ENCODE measurements at regions not wholly inside any gene's neighbourhood (a gene's known extent, or its start where the extent isn't known, plus 50 kb on each side); places are given as distances from the start of the nearest gene placed in this dataset.

- H3K4me3 ChIP-seq (ENCODE audit: low read depth, low read length): no peak overlapping the region
- H3K9ac ChIP-seq (ENCODE audit: low read depth, low read length): no peak overlapping the region
- H3K9me3 ChIP-seq (ENCODE audit: control insufficient read depth, insufficient read depth, low read length): no peaks in the 10 kb centered on the region
- no peaks in the 10 kb centered on the region for H3K4me1 ChIP-seq (ENCODE audit: control insufficient read depth, insufficient read depth, low read length)
- no peaks in the 10 kb centered on the region for H3K36me3 ChIP-seq (ENCODE audit: control insufficient read depth, insufficient read depth, low read length)
- H3K27me3 ChIP-seq (ENCODE audit: control insufficient read depth, insufficient read depth, low read length): no peaks in the 10 kb centered on the region
- H3K27ac ChIP-seq (ENCODE audit: low read depth, low read length): no peak overlapping the region
Observed at GRCh38 chr3:191076903-191077552, 122.0 kb upstream of the OSTN start.

- H3K4me3 ChIP-seq (ENCODE audit: low read depth, low read length): no peak overlapping the region
- H3K4me1 ChIP-seq (ENCODE audit: control insufficient read depth, insufficient read depth, low read length): no peaks in the 10 kb centered on the region
- H3K9me3 ChIP-seq (ENCODE audit: control insufficient read depth, insufficient read depth, low read length): no peaks in the 10 kb centered on the region
- H3K27me3 ChIP-seq (ENCODE audit: control insufficient read depth, insufficient read depth, low read length): no peaks in the 10 kb centered on the region
- H3K9ac ChIP-seq (ENCODE audit: low read depth, low read length): no peak overlapping the region
- no peaks in the 10 kb centered on the region for H3K36me3 ChIP-seq (ENCODE audit: control insufficient read depth, insufficient read depth, low read length)
- no peak overlapping the region for H3K27ac ChIP-seq (ENCODE audit: low read depth, low read length)
Observed at GRCh38 chr3:191074511-191074910, 124.5 kb upstream of the OSTN start.

GRCh38 chr3:191070762-191071403, 128.2 kb upstream of the OSTN start:
- no peaks in the 10 kb centered on the region for H3K27me3 ChIP-seq (ENCODE audit: control insufficient read depth, insufficient read depth, low read length)
- no peaks in the 10 kb centered on the region for H3K4me1 ChIP-seq (ENCODE audit: control insufficient read depth, insufficient read depth, low read length)
- no peak overlapping the region for H3K27ac ChIP-seq (ENCODE audit: low read depth, low read length)
- H3K9ac ChIP-seq (ENCODE audit: low read depth, low read length): no peak overlapping the region
- H3K4me3 ChIP-seq (ENCODE audit: low read depth, low read length): no peak overlapping the region
- H3K9me3 ChIP-seq (ENCODE audit: control insufficient read depth, insufficient read depth, low read length): no peaks in the 10 kb centered on the region
- no peaks in the 10 kb centered on the region for H3K36me3 ChIP-seq (ENCODE audit: control insufficient read depth, insufficient read depth, low read length)

- Histone ChIP-seq H3K4me3 (ENCODE audit: low read depth, low read length) (no peak overlapping the region), H3K9ac (ENCODE audit: low read depth, low read length) (no peak overlapping the region), H3K27me3 (ENCODE audit: control insufficient read depth, insufficient read depth, low read length) (no peaks in the 10 kb centered on the region), H3K4me1 (ENCODE audit: control insufficient read depth, insufficient read depth, low read length) (no peaks in the 10 kb centered on the region; the same call in 1 of the 2 replicates), H3K27ac (ENCODE audit: low read depth, low read length) (no peak overlapping the region), H3K9me3 (ENCODE audit: control insufficient read depth, insufficient read depth, low read length) (no peaks in the 10 kb centered on the region), H3K36me3 (ENCODE audit: control insufficient read depth, insufficient read depth, low read length) (no peaks in the 10 kb centered on the region)
Observed at GRCh38 chr3:191070201-191070600, 128.8 kb upstream of the OSTN start.

GRCh38 chr3:191068946-191069813, 129.9 kb upstream of the OSTN start:
- H3K36me3 ChIP-seq (ENCODE audit: control insufficient read depth, insufficient read depth, low read length): no peaks in the 10 kb centered on the region
- H3K9me3 ChIP-seq (ENCODE audit: control insufficient read depth, insufficient read depth, low read length): no peaks in the 10 kb centered on the region
- no peak overlapping the region for H3K9ac ChIP-seq (ENCODE audit: low read depth, low read length)
- H3K27ac ChIP-seq (ENCODE audit: low read depth, low read length): no peak overlapping the region
- H3K4me1 ChIP-seq (ENCODE audit: control insufficient read depth, insufficient read depth, low read length): no peaks in the 10 kb centered on the region; the same call in 1 of the 2 replicates
- no peaks in the 10 kb centered on the region for H3K27me3 ChIP-seq (ENCODE audit: control insufficient read depth, insufficient read depth, low read length)
- H3K4me3 ChIP-seq (ENCODE audit: low read depth, low read length): no peak overlapping the region

- H3K9ac ChIP-seq (ENCODE audit: low read depth, low read length): no peak overlapping the region
- H3K27ac ChIP-seq (ENCODE audit: low read depth, low read length): no peak overlapping the region
- no peaks in the 10 kb centered on the region for H3K9me3 ChIP-seq (ENCODE audit: control insufficient read depth, insufficient read depth, low read length)
- H3K36me3 ChIP-seq (ENCODE audit: control insufficient read depth, insufficient read depth, low read length): no peaks in the 10 kb centered on the region
- no peaks in the 10 kb centered on the region; the same call in 1 of the 2 replicates for H3K4me1 ChIP-seq (ENCODE audit: control insufficient read depth, insufficient read depth, low read length)
- no peak overlapping the region for H3K4me3 ChIP-seq (ENCODE audit: low read depth, low read length)
- no peaks in the 10 kb centered on the region for H3K27me3 ChIP-seq (ENCODE audit: control insufficient read depth, insufficient read depth, low read length)
Observed at GRCh38 chr3:191066669-191067068, 132.4 kb upstream of the OSTN start.

GRCh38 chr3:191065181-191065805, 133.7 kb upstream of the OSTN start:
- no peaks in the 10 kb centered on the region for H3K27me3 ChIP-seq (ENCODE audit: control insufficient read depth, insufficient read depth, low read length)
- no peak overlapping the region for H3K9ac ChIP-seq (ENCODE audit: low read depth, low read length)
- H3K4me1 ChIP-seq (ENCODE audit: control insufficient read depth, insufficient read depth, low read length): no peaks in the 10 kb centered on the region; the same call in 1 of the 2 replicates
- no peaks in the 10 kb centered on the region for H3K36me3 ChIP-seq (ENCODE audit: control insufficient read depth, insufficient read depth, low read length)
- no peak overlapping the region for H3K27ac ChIP-seq (ENCODE audit: low read depth, low read length)
- H3K4me3 ChIP-seq (ENCODE audit: low read depth, low read length): no peak overlapping the region
- no peaks in the 10 kb centered on the region for H3K9me3 ChIP-seq (ENCODE audit: control insufficient read depth, insufficient read depth, low read length)

- no peaks in the 10 kb centered on the region for H3K4me1 ChIP-seq (ENCODE audit: control insufficient read depth, insufficient read depth, low read length)
- no peaks in the 10 kb centered on the region for H3K27me3 ChIP-seq (ENCODE audit: control insufficient read depth, insufficient read depth, low read length)
- H3K36me3 ChIP-seq (ENCODE audit: control insufficient read depth, insufficient read depth, low read length): no peaks in the 10 kb centered on the region
- H3K9ac ChIP-seq (ENCODE audit: low read depth, low read length): no peak overlapping the region
- no peak overlapping the region for H3K27ac ChIP-seq (ENCODE audit: low read depth, low read length)
- H3K9me3 ChIP-seq (ENCODE audit: control insufficient read depth, insufficient read depth, low read length): no peaks in the 10 kb centered on the region
- no peak overlapping the region for H3K4me3 ChIP-seq (ENCODE audit: low read depth, low read length)
Observed at GRCh38 chr3:191051037-191051436, 148.0 kb upstream of the OSTN start.

GRCh38 chr3:191047930-191048329, 151.1 kb upstream of the OSTN start:
- Histone ChIP-seq H3K9me3 (ENCODE audit: control insufficient read depth, insufficient read depth, low read length) (no peaks in the 10 kb centered on the region), H3K4me3 (ENCODE audit: low read depth, low read length) (no peak overlapping the region), H3K27ac (ENCODE audit: low read depth, low read length) (no peak overlapping the region), H3K27me3 (ENCODE audit: control insufficient read depth, insufficient read depth, low read length) (no peaks in the 10 kb centered on the region), H3K4me1 (ENCODE audit: control insufficient read depth, insufficient read depth, low read length) (no peaks in the 10 kb centered on the region), H3K9ac (ENCODE audit: low read depth, low read length) (no peak overlapping the region), H3K36me3 (ENCODE audit: control insufficient read depth, insufficient read depth, low read length) (no peaks in the 10 kb centered on the region)

GRCh38 chr3:191030929-191031328, 168.1 kb upstream of the OSTN start:
- Histone ChIP-seq H3K36me3 (ENCODE audit: control insufficient read depth, insufficient read depth, low read length) (no peaks in the 10 kb centered on the region), H3K27me3 (ENCODE audit: control insufficient read depth, insufficient read depth, low read length) (no peaks in the 10 kb centered on the region), H3K27ac (ENCODE audit: low read depth, low read length) (no peak overlapping the region), H3K9ac (ENCODE audit: low read depth, low read length) (no peak overlapping the region), H3K9me3 (ENCODE audit: control insufficient read depth, insufficient read depth, low read length) (no peaks in the 10 kb centered on the region), H3K4me1 (ENCODE audit: control insufficient read depth, insufficient read depth, low read length) (no peaks in the 10 kb centered on the region), H3K4me3 (ENCODE audit: low read depth, low read length) (no peak overlapping the region)
